ENCODE measurements at regions not wholly inside any gene's neighbourhood (a gene's known extent, or its start where the extent isn't known, plus 50 kb on each side); places are given as distances from the start of the nearest gene placed in this dataset.
"Not testable (repeated sequence)": the region's sequence is repeated elsewhere in the genome, so short reads cannot be mapped to it uniquely, and the experiment has no call there.

GRCh38 chr14:21941885-21942284 is 268.3 kb upstream of the OR4E1 start:
- no peak for DNase-seq

GRCh38 chr14:21940887-21941856 is 267.6 kb upstream of the OR4E1 start:
- no peak for DNase-seq

GRCh38 chr14:21939836-21940235 is 266.2 kb upstream of the OR4E1 start:
- DNase-seq, result no peak

GRCh38 chr14:21937996-21938395 is 264.4 kb upstream of the OR4E1 start:
- no peak for DNase-seq

- DNase-seq, result no peak
Observed at GRCh38 chr14:21933681-21934080, 260.1 kb upstream of the OR4E1 start.

GRCh38 chr14:21924479-21924878 is 250.9 kb upstream of the OR4E1 start:
- no peak for DNase-seq

- no peak for DNase-seq
Observed at GRCh38 chr14:21923820-21924219, 250.2 kb upstream of the OR4E1 start.

- DNase-seq, result no peak
Observed at GRCh38 chr14:21921453-21921852, 247.8 kb upstream of the OR4E1 start.

GRCh38 chr14:21917699-21918436 is 244.2 kb upstream of the OR4E1 start:
- DNase-seq, result no peak

GRCh38 chr14:21915826-21916225 is 242.2 kb upstream of the OR4E1 start:
- no peak for DNase-seq

- no peak for DNase-seq
Observed at GRCh38 chr14:21913759-21914158, 240.1 kb upstream of the OR4E1 start.

- no peak for DNase-seq
Observed at GRCh38 chr14:21912367-21912766, 238.7 kb upstream of the OR4E1 start.

GRCh38 chr14:21911877-21912276 is 238.3 kb upstream of the OR4E1 start:
- no peak for DNase-seq

- DNase-seq, result no peak
Observed at GRCh38 chr14:21910260-21910659, 236.6 kb upstream of the OR4E1 start.

GRCh38 chr14:21902561-21903181 is 229.1 kb upstream of the OR4E1 start:
- no peak for DNase-seq

GRCh38 chr14:21894898-21895194 is 221.2 kb upstream of the OR4E1 start:
- not testable (repeated sequence) for DNase-seq

GRCh38 chr14:21894003-21894897 is 220.6 kb upstream of the OR4E1 start:
- no peak for DNase-seq

GRCh38 chr14:21891921-21892320 is 218.3 kb upstream of the OR4E1 start:
- no peak for DNase-seq

GRCh38 chr14:21884995-21885394 is 211.4 kb upstream of the OR4E1 start:
- no peak for DNase-seq

- DNase-seq, result no peak
Observed at GRCh38 chr14:21882226-21882625, 208.6 kb upstream of the OR4E1 start.

GRCh38 chr14:21880918-21881317 is 207.3 kb upstream of the OR4E1 start:
- DNase-seq, result no peak

GRCh38 chr14:21875791-21876190 is 202.2 kb upstream of the OR4E1 start:
- no peak for DNase-seq

- DNase-seq, result no peak
Observed at GRCh38 chr14:21874946-21875345, 201.3 kb upstream of the OR4E1 start.

Measured in DMS79 (cell line).